ENCODE measurements at regions not wholly inside any gene's neighbourhood (a gene's known extent, or its start where the extent isn't known, plus 50 kb on each side); places are given as distances from the start of the nearest gene placed in this dataset.

- Histone ChIP-seq H3K9ac (ENCODE audit: low read length) (no peak overlapping the region), H3K27me3 (ENCODE audit: control insufficient read depth, insufficient read depth, low read length) (no peaks in the 10 kb centered on the region), H3K27ac (ENCODE audit: low read depth, low read length) (no peak overlapping the region), H3K9me3 (ENCODE audit: control insufficient read depth, insufficient read depth, low read depth, low read length) (peaks cover 5% of the 10 kb centered on the region), H3K36me3 (ENCODE audit: control insufficient read depth, insufficient read depth, low read length) (no peaks in the 10 kb centered on the region), H3K4me3 (ENCODE audit: low read depth, low read length) (no peak overlapping the region), H3K4me1 (ENCODE audit: control insufficient read depth, insufficient read depth, low read length) (no peaks in the 10 kb centered on the region)
These were observed 260.2 kb downstream of the KLF13 start for GRCh38 chr15:31586841-31587240.

GRCh38 chr15:31587583-31587982, 260.9 kb downstream of the KLF13 start:
- no peak overlapping the region for H3K9ac ChIP-seq (ENCODE audit: low read length)
- no peaks in the 10 kb centered on the region for H3K9me3 ChIP-seq (ENCODE audit: control insufficient read depth, insufficient read depth, low read depth, low read length)
- H3K4me3 ChIP-seq (ENCODE audit: low read depth, low read length), result no peak overlapping the region
- no peak overlapping the region for H3K27ac ChIP-seq (ENCODE audit: low read depth, low read length)
- no peaks in the 10 kb centered on the region for H3K36me3 ChIP-seq (ENCODE audit: control insufficient read depth, insufficient read depth, low read length)
- H3K4me1 ChIP-seq (ENCODE audit: control insufficient read depth, insufficient read depth, low read length), result no peaks in the 10 kb centered on the region
- no peaks in the 10 kb centered on the region for H3K27me3 ChIP-seq (ENCODE audit: control insufficient read depth, insufficient read depth, low read length)

GRCh38 chr15:31590609-31591008, 264.0 kb downstream of the KLF13 start:
- H3K9ac ChIP-seq (ENCODE audit: low read length), result no peak overlapping the region
- H3K36me3 ChIP-seq (ENCODE audit: control insufficient read depth, insufficient read depth, low read length), result no peaks in the 10 kb centered on the region
- no peak overlapping the region for H3K27ac ChIP-seq (ENCODE audit: low read depth, low read length)
- no peaks in the 10 kb centered on the region for H3K27me3 ChIP-seq (ENCODE audit: control insufficient read depth, insufficient read depth, low read length)
- H3K9me3 ChIP-seq (ENCODE audit: control insufficient read depth, insufficient read depth, low read depth, low read length), result no peaks in the 10 kb centered on the region
- no peak overlapping the region for H3K4me3 ChIP-seq (ENCODE audit: low read depth, low read length)
- no peaks in the 10 kb centered on the region for H3K4me1 ChIP-seq (ENCODE audit: control insufficient read depth, insufficient read depth, low read length)

- no peaks in the 10 kb centered on the region for H3K9me3 ChIP-seq (ENCODE audit: control insufficient read depth, insufficient read depth, low read depth, low read length)
- no peaks in the 10 kb centered on the region for H3K4me1 ChIP-seq (ENCODE audit: control insufficient read depth, insufficient read depth, low read length)
- H3K27me3 ChIP-seq (ENCODE audit: control insufficient read depth, insufficient read depth, low read length), result no peaks in the 10 kb centered on the region
- no peaks in the 10 kb centered on the region for H3K36me3 ChIP-seq (ENCODE audit: control insufficient read depth, insufficient read depth, low read length)
- no peak overlapping the region for H3K4me3 ChIP-seq (ENCODE audit: low read depth, low read length)
- H3K9ac ChIP-seq (ENCODE audit: low read length), result no peak overlapping the region
- no peak overlapping the region for H3K27ac ChIP-seq (ENCODE audit: low read depth, low read length)
These were observed 265.3 kb downstream of the KLF13 start for GRCh38 chr15:31591908-31592307.

GRCh38 chr15:31597466-31597865, 270.8 kb downstream of the KLF13 start:
- no peak overlapping the region for H3K9ac ChIP-seq (ENCODE audit: low read length)
- H3K9me3 ChIP-seq (ENCODE audit: control insufficient read depth, insufficient read depth, low read depth, low read length), result no peaks in the 10 kb centered on the region
- no peak overlapping the region for H3K27ac ChIP-seq (ENCODE audit: low read depth, low read length)
- H3K27me3 ChIP-seq (ENCODE audit: control insufficient read depth, insufficient read depth, low read length), result no peaks in the 10 kb centered on the region
- H3K36me3 ChIP-seq (ENCODE audit: control insufficient read depth, insufficient read depth, low read length), result no peaks in the 10 kb centered on the region
- H3K4me1 ChIP-seq (ENCODE audit: control insufficient read depth, insufficient read depth, low read length), result peaks cover 19% of the 10 kb centered on the region
- H3K4me3 ChIP-seq (ENCODE audit: low read depth, low read length), result no peak overlapping the region

- H3K9ac ChIP-seq (ENCODE audit: low read length), result no peak overlapping the region
- 0 out of 2 replicates have a peak overlapping the region, but pooled peaks have one; percentile 13 for H3K4me3 ChIP-seq (ENCODE audit: low read depth, low read length)
- H3K9me3 ChIP-seq (ENCODE audit: control insufficient read depth, insufficient read depth, low read depth, low read length), result no peaks in the 10 kb centered on the region
- no peak overlapping the region for H3K27ac ChIP-seq (ENCODE audit: low read depth, low read length)
- H3K4me1 ChIP-seq (ENCODE audit: control insufficient read depth, insufficient read depth, low read length), result peaks cover 19% of the 10 kb centered on the region
- no peaks in the 10 kb centered on the region for H3K27me3 ChIP-seq (ENCODE audit: control insufficient read depth, insufficient read depth, low read length)
- no peaks in the 10 kb centered on the region for H3K36me3 ChIP-seq (ENCODE audit: control insufficient read depth, insufficient read depth, low read length)
These were observed 272.0 kb downstream of the KLF13 start for GRCh38 chr15:31598620-31599019.

- Histone ChIP-seq H3K27me3 (ENCODE audit: control insufficient read depth, insufficient read depth, low read length) (no peaks in the 10 kb centered on the region), H3K4me3 (ENCODE audit: low read depth, low read length) (no peak overlapping the region), H3K9me3 (ENCODE audit: control insufficient read depth, insufficient read depth, low read depth, low read length) (no peaks in the 10 kb centered on the region), H3K36me3 (ENCODE audit: control insufficient read depth, insufficient read depth, low read length) (no peaks in the 10 kb centered on the region), H3K9ac (ENCODE audit: low read length) (no peak overlapping the region), H3K4me1 (ENCODE audit: control insufficient read depth, insufficient read depth, low read length) (peaks cover 10% of the 10 kb centered on the region), H3K27ac (ENCODE audit: low read depth, low read length) (no peak overlapping the region)
These were observed 278.9 kb downstream of the KLF13 start for GRCh38 chr15:31605467-31605931.

GRCh38 chr15:31606194-31606669, 279.6 kb downstream of the KLF13 start:
- Histone ChIP-seq H3K4me1 (ENCODE audit: control insufficient read depth, insufficient read depth, low read length) (peaks cover 10% of the 10 kb centered on the region), H3K9ac (ENCODE audit: low read length) (no peak overlapping the region), H3K36me3 (ENCODE audit: control insufficient read depth, insufficient read depth, low read length) (no peaks in the 10 kb centered on the region), H3K9me3 (ENCODE audit: control insufficient read depth, insufficient read depth, low read depth, low read length) (no peaks in the 10 kb centered on the region), H3K27me3 (ENCODE audit: control insufficient read depth, insufficient read depth, low read length) (no peaks in the 10 kb centered on the region), H3K4me3 (ENCODE audit: low read depth, low read length) (no peak overlapping the region), H3K27ac (ENCODE audit: low read depth, low read length) (no peak overlapping the region)

GRCh38 chr15:31606931-31607497, 280.4 kb downstream of the KLF13 start:
- H3K4me1 ChIP-seq (ENCODE audit: control insufficient read depth, insufficient read depth, low read length), result peaks cover 10% of the 10 kb centered on the region
- no peak overlapping the region for H3K4me3 ChIP-seq (ENCODE audit: low read depth, low read length)
- H3K36me3 ChIP-seq (ENCODE audit: control insufficient read depth, insufficient read depth, low read length), result no peaks in the 10 kb centered on the region
- no peaks in the 10 kb centered on the region for H3K27me3 ChIP-seq (ENCODE audit: control insufficient read depth, insufficient read depth, low read length)
- H3K9me3 ChIP-seq (ENCODE audit: control insufficient read depth, insufficient read depth, low read depth, low read length), result no peaks in the 10 kb centered on the region
- H3K27ac ChIP-seq (ENCODE audit: low read depth, low read length), result no peak overlapping the region
- no peak overlapping the region for H3K9ac ChIP-seq (ENCODE audit: low read length)

GRCh38 chr15:31607656-31608055, 281.0 kb downstream of the KLF13 start:
- no peak overlapping the region for H3K27ac ChIP-seq (ENCODE audit: low read depth, low read length)
- peaks cover 10% of the 10 kb centered on the region for H3K4me1 ChIP-seq (ENCODE audit: control insufficient read depth, insufficient read depth, low read length)
- H3K36me3 ChIP-seq (ENCODE audit: control insufficient read depth, insufficient read depth, low read length), result no peaks in the 10 kb centered on the region
- H3K9me3 ChIP-seq (ENCODE audit: control insufficient read depth, insufficient read depth, low read depth, low read length), result no peaks in the 10 kb centered on the region
- H3K27me3 ChIP-seq (ENCODE audit: control insufficient read depth, insufficient read depth, low read length), result no peaks in the 10 kb centered on the region
- H3K9ac ChIP-seq (ENCODE audit: low read length), result no peak overlapping the region
- no peak overlapping the region for H3K4me3 ChIP-seq (ENCODE audit: low read depth, low read length)

- no peak overlapping the region for H3K9ac ChIP-seq (ENCODE audit: low read length)
- no peak overlapping the region for H3K4me3 ChIP-seq (ENCODE audit: low read depth, low read length)
- H3K9me3 ChIP-seq (ENCODE audit: control insufficient read depth, insufficient read depth, low read depth, low read length), result no peaks in the 10 kb centered on the region
- no peaks in the 10 kb centered on the region for H3K36me3 ChIP-seq (ENCODE audit: control insufficient read depth, insufficient read depth, low read length)
- peaks cover 10% of the 10 kb centered on the region for H3K4me1 ChIP-seq (ENCODE audit: control insufficient read depth, insufficient read depth, low read length)
- H3K27me3 ChIP-seq (ENCODE audit: control insufficient read depth, insufficient read depth, low read length), result no peaks in the 10 kb centered on the region
- H3K27ac ChIP-seq (ENCODE audit: low read depth, low read length), result no peak overlapping the region
These were observed 282.6 kb downstream of the KLF13 start for GRCh38 chr15:31609258-31609681.
